ENCODE measurements at regions not wholly inside any gene's neighbourhood (a gene's known extent, or its start where the extent isn't known, plus 50 kb on each side); places are given as distances from the start of the nearest gene placed in this dataset.
"Not testable (repeated sequence)": the region's sequence is repeated elsewhere in the genome, so short reads cannot be mapped to it uniquely, and the experiment has no call there.

- TF ChIP-seq CTCF, EP300, POLR2A, POLR2AphosphoS5 (IDR thresholded peaks at IDR 0.05): not testable (repeated sequence)
These were observed 607.0 kb downstream of the LMO7 start for GRCh38 chr13:76243120-76243519.
